IPS-20b (cell line): ENCODE measurements at regions not wholly inside any gene's neighbourhood (a gene's known extent, or its start where the extent isn't known, plus 50 kb on each side); places are given as distances from the start of the nearest gene placed in this dataset.

Experiments
- H3K27ac ChIP-seq: one replicate; pipeline ENCODE4 v1.5.1; 2013; ENCODE audit warnings: low read length
- H3K27me3 ChIP-seq: 2 replicates; pipeline ENCODE4 v1.6.1; 2013; ENCODE audit warnings: mild to moderate bottlenecking, low read length, inconsistent platforms; ENCODE audit not compliant: insufficient read depth
- H3K36me3 ChIP-seq: 2 replicates; pipeline ENCODE4 v1.6.1; 2013; ENCODE audit warnings: low read depth, mild to moderate bottlenecking, inconsistent platforms, low read length, moderate library complexity; ENCODE audit not compliant: insufficient read depth
- H3K4me1 ChIP-seq: 2 replicates; pipeline ENCODE4 v1.6.1; 2013; ENCODE audit warnings: mild to moderate bottlenecking, control low read depth, inconsistent platforms, low read length, moderate library complexity; ENCODE audit not compliant: insufficient read depth
- H3K4me3 ChIP-seq: 2 replicates; pipeline ENCODE4 v1.5.1; 2013; ENCODE audit warnings: mild to moderate bottlenecking, low read length, inconsistent platforms
- H3K9ac ChIP-seq: 2 replicates; pipeline ENCODE4 v1.6.1; 2013; ENCODE audit warnings: low read depth, mild to moderate bottlenecking, inconsistent platforms, low read length, moderate library complexity
- H3K9me3 ChIP-seq: 2 replicates; pipeline ENCODE4 v1.6.1; 2013; ENCODE audit warnings: mild to moderate bottlenecking, low read depth, low read length, inconsistent platforms; ENCODE audit not compliant: insufficient read depth

GRCh38 chr7:81209059-81209458, 290.2 kb upstream of the SEMA3C start:
- Histone ChIP-seq H3K9ac (no peak overlapping the region), H3K4me3 (no peak overlapping the region), H3K36me3 (no peaks in the 10 kb centered on the region), H3K27me3 (no peaks in the 10 kb centered on the region), H3K9me3 (no peaks in the 10 kb centered on the region), H3K4me1 (no peaks in the 10 kb centered on the region), H3K27ac (no peak overlapping the region)

GRCh38 chr7:81207801-81208200, 288.9 kb upstream of the SEMA3C start:
- no peak overlapping the region for H3K4me3 ChIP-seq
- no peaks in the 10 kb centered on the region for H3K9me3 ChIP-seq
- H3K36me3 ChIP-seq = no peaks in the 10 kb centered on the region
- no peaks in the 10 kb centered on the region for H3K4me1 ChIP-seq
- no peaks in the 10 kb centered on the region for H3K27me3 ChIP-seq
- H3K9ac ChIP-seq = no peak overlapping the region
- no peak overlapping the region for H3K27ac ChIP-seq

- Histone ChIP-seq H3K27me3 (no peaks in the 10 kb centered on the region), H3K36me3 (no peaks in the 10 kb centered on the region), H3K4me3 (no peak overlapping the region), H3K4me1 (no peaks in the 10 kb centered on the region), H3K9me3 (no peaks in the 10 kb centered on the region), H3K27ac (no peak overlapping the region), H3K9ac (no peak overlapping the region)
Measured at GRCh38 chr7:81206667-81207360, 288.0 kb upstream of the SEMA3C start.

DNA sequence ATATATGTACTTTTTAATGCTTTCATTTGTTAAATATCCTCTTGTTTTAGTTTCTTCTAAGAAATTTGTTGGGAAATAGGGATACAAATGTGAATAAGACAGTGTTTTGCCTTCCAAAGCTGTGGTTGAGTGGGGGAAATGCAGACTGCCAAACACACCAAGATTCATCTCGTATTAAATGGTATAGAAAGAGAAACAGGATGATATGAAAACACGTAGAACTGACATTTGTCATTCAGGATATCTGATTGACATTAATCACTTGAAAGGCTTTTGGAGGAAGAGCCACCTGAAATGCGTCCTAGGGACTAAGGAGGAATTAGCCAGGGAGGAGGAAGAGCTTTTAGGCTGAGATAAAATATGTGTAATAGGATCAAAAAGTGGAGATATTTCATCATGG, 287.4 kb upstream of the SEMA3C start:
- Histone ChIP-seq H3K9me3 (no peaks in the 10 kb centered on the region), H3K9ac (no peak overlapping the region), H3K27me3 (no peaks in the 10 kb centered on the region), H3K27ac (no peak overlapping the region), H3K4me1 (no peaks in the 10 kb centered on the region), H3K4me3 (no peak overlapping the region), H3K36me3 (no peaks in the 10 kb centered on the region)

- Histone ChIP-seq H3K4me1 (no peaks in the 10 kb centered on the region), H3K27ac (no peak overlapping the region), H3K9me3 (no peaks in the 10 kb centered on the region), H3K36me3 (no peaks in the 10 kb centered on the region), H3K9ac (no peak overlapping the region), H3K4me3 (no peak overlapping the region), H3K27me3 (no peaks in the 10 kb centered on the region)
Measured at GRCh38 chr7:81201188-81201587, 282.3 kb upstream of the SEMA3C start.

GRCh38 chr7:81198766-81199165, 279.9 kb upstream of the SEMA3C start:
- H3K4me3 ChIP-seq = no peak overlapping the region

DNA sequence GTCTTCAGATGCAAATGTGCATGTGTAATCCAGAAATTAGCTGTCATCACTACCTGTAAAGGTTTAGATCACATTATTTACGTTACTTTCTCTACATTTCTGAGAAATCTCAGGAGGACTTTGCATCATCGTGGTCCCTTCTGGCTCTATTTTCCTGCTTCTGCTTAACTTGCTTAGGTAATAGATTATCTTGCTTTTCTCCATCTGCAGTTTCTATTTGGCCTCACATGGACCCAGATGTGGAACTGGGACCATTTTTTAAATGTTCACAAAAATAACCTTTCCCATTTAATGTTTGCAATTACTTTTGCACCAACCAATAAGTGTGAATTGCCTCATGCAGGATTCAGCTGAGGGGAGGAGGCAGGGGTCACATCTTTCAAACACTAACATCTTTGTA, 278.4 kb upstream of the SEMA3C start:
- no peak overlapping the region for H3K9ac ChIP-seq
- H3K36me3 ChIP-seq = no peaks in the 10 kb centered on the region
- H3K9me3 ChIP-seq = no peaks in the 10 kb centered on the region
- H3K27me3 ChIP-seq = no peaks in the 10 kb centered on the region
- H3K4me3 ChIP-seq = no peak overlapping the region
- no peaks in the 10 kb centered on the region for H3K4me1 ChIP-seq
- no peak overlapping the region for H3K27ac ChIP-seq

More at GRCh38 chr7:81198766-81199165, 279.9 kb upstream of the SEMA3C start:
- Histone ChIP-seq H3K9ac (no peak overlapping the region), H3K9me3 (no peaks in the 10 kb centered on the region), H3K27me3 (no peaks in the 10 kb centered on the region), H3K27ac (no peak overlapping the region), H3K4me1 (no peaks in the 10 kb centered on the region), H3K36me3 (no peaks in the 10 kb centered on the region)

GRCh38 chr7:81195033-81195432, 276.2 kb upstream of the SEMA3C start:
- Histone ChIP-seq H3K9me3 (no peaks in the 10 kb centered on the region), H3K27me3 (no peaks in the 10 kb centered on the region), H3K4me3 (no peak overlapping the region), H3K36me3 (no peaks in the 10 kb centered on the region), H3K27ac (no peak overlapping the region), H3K9ac (no peak overlapping the region), H3K4me1 (no peaks in the 10 kb centered on the region)

DNA sequence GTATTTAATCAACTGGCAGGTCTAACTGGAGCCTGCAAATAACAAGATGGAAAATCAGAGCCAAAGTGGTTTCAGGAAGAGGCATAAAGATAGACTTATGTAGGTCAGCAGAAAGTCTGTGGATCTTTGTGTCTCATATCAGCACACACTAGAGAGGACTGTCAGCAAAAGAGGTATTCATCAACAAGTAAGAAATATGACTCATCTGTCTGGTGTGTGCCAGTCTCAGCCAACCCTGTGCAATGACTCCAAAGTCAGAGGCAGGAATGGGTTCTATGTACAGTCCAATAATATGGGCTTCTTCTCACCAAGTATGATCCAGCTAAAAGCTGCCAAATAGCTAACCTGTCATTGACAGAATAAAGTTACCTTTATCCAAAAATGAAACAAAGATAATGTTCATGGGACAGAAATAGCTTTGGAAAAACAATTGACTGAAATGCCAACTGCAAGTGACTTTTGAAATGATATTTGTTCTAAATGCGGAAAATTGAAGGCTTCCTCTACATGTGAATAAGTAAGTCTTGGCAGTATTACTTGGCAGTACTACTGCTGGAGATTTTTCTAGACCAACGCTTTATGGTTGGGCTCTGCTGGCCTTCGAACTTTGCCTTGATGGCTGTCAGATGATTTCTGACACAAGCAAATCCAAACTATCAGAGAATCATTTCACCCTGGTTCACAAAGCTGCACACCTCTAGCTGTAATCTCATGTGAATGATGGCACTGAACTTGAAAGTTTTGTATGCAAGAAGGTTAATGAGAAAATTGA, 272.3 kb upstream of the SEMA3C start:
- Histone ChIP-seq H3K9ac (no peak overlapping the region), H3K27ac (no peak overlapping the region), H3K36me3 (no peaks in the 10 kb centered on the region), H3K9me3 (no peaks in the 10 kb centered on the region), H3K4me3 (no peak overlapping the region), H3K27me3 (no peaks in the 10 kb centered on the region), H3K4me1 (no peaks in the 10 kb centered on the region)

- Histone ChIP-seq H3K9ac (no peak overlapping the region), H3K36me3 (no peaks in the 10 kb centered on the region), H3K9me3 (no peaks in the 10 kb centered on the region), H3K4me3 (no peak overlapping the region), H3K27me3 (no peaks in the 10 kb centered on the region), H3K4me1 (no peaks in the 10 kb centered on the region), H3K27ac (no peak overlapping the region)
Measured at GRCh38 chr7:81187753-81188152, 268.9 kb upstream of the SEMA3C start.

DNA sequence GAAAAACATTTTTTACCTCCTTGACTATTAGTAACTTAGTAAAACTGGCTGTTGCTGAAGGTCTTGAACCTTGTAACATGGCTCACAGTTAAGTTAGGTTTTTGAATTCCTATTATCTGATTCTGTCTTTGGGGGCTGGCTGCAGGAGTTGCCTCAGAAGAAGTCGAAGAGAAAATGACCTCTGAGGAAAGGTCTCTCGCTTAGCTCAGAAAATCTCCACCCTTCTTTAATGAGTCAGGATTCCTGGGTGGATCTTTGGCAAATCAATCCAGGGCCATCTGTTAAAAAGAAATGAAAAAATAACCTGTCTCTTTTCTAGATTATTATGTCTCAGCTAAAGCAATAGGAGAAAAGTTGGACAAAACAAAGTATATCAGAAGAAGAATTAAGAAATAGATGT, 267.8 kb upstream of the SEMA3C start:
- Histone ChIP-seq H3K4me1 (no peaks in the 10 kb centered on the region), H3K36me3 (no peaks in the 10 kb centered on the region), H3K27me3 (no peaks in the 10 kb centered on the region), H3K9ac (no peak overlapping the region), H3K9me3 (peaks cover 3% of the 10 kb centered on the region; the same call in 1 of the 2 replicates), H3K27ac (no peak overlapping the region), H3K4me3 (no peak overlapping the region)

GRCh38 chr7:81185072-81185471, 266.2 kb upstream of the SEMA3C start:
- Histone ChIP-seq H3K4me1 (no peaks in the 10 kb centered on the region), H3K4me3 (no peak overlapping the region), H3K36me3 (0 out of 2 replicates have a peak, but pooled peaks cover 5% of the 10 kb centered on the region), H3K27ac (no peak overlapping the region), H3K27me3 (no peaks in the 10 kb centered on the region), H3K9me3 (peaks cover 20% of the 10 kb centered on the region), H3K9ac (no peak overlapping the region)
